Ishikawa (cell line): ENCODE measurements at regions not wholly inside any gene's neighbourhood (a gene's known extent, or its start where the extent isn't known, plus 50 kb on each side); places are given as distances from the start of the nearest gene placed in this dataset.

Experiments used
- CEBPB ChIP-seq: IDR thresholded peaks from 2 replicates; pipeline ENCODE4 v1.6.1; 2012
- CREB1 ChIP-seq: IDR thresholded peaks from 2 replicates; pipeline ENCODE4 v1.6.1; 2012; ENCODE audit warnings: low read depth
- EGR1 ChIP-seq: IDR thresholded peaks from 2 replicates; pipeline ENCODE4 v1.6.1; 2012
- EP300 ChIP-seq: IDR thresholded peaks from 2 replicates; pipeline ENCODE4 v1.6.1; 2012; ENCODE audit warnings: borderline replicate concordance
- FOXM1 ChIP-seq: IDR thresholded peaks from 2 replicates; pipeline ENCODE4 v1.6.1; 2012; ENCODE audit warnings: low read depth, borderline replicate concordance
- NFIC ChIP-seq: IDR thresholded peaks from 2 replicates; pipeline ENCODE4 v1.6.1; 2012
- RAD21 ChIP-seq: IDR thresholded peaks from 2 replicates; pipeline ENCODE4 v1.6.1; 2012; ENCODE audit warnings: low read depth
- TAF1 ChIP-seq: IDR thresholded peaks from 2 replicates; pipeline ENCODE4 v1.6.1; 2012; ENCODE audit warnings: low read depth, mild to moderate bottlenecking
- TCF12 ChIP-seq: IDR thresholded peaks from 2 replicates; pipeline ENCODE4 v1.6.1; 2012; ENCODE audit warnings: low read depth
- TEAD4 ChIP-seq: IDR thresholded peaks from 2 replicates; pipeline ENCODE4 v1.6.1; 2012
- YY1 ChIP-seq: IDR thresholded peaks from 2 replicates; pipeline ENCODE4 v1.6.1; 2012; ENCODE audit warnings: low read depth
- ZBTB7A ChIP-seq: IDR thresholded peaks from 2 replicates; pipeline ENCODE4 v1.6.1; 2012; ENCODE audit warnings: low read depth
- TF ChIP-seq, protein P1 (sequence below): IDR thresholded peaks from 2 replicates; pipeline ENCODE4 v1.6.1; 2012; ENCODE audit warnings: low read depth, mild to moderate bottlenecking
- TF ChIP-seq, protein P2 (sequence below): IDR thresholded peaks from 2 replicates; pipeline ENCODE4 v1.6.1; 2012
- TF ChIP-seq, protein P3 (sequence below): IDR thresholded peaks from 2 replicates; pipeline ENCODE4 v1.6.1; 2012

DNA sequence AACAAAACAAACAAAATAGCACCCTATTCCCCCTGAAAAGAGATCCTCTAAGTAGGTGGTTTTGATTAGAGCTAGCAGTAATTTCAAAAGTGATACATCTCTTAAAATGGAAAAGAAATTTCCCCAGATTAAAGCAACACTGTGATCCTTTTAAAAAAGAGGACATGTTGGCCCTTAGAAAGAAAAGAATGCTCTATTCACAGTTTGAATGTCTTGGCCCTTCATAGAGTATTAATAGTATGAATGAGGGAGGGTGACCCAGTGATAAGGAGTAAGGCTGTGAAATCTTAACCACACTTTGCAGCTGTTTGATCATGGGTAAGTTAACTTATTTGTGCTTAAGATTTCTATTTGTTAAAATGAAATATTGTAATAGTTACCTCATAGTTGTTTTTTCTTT is 467.7 kb upstream of the MEF2C start:
- no peak for TF ChIP-seq YY1
- no peak for TF ChIP-seq RAD21
- TF ChIP-seq, protein P1, sequence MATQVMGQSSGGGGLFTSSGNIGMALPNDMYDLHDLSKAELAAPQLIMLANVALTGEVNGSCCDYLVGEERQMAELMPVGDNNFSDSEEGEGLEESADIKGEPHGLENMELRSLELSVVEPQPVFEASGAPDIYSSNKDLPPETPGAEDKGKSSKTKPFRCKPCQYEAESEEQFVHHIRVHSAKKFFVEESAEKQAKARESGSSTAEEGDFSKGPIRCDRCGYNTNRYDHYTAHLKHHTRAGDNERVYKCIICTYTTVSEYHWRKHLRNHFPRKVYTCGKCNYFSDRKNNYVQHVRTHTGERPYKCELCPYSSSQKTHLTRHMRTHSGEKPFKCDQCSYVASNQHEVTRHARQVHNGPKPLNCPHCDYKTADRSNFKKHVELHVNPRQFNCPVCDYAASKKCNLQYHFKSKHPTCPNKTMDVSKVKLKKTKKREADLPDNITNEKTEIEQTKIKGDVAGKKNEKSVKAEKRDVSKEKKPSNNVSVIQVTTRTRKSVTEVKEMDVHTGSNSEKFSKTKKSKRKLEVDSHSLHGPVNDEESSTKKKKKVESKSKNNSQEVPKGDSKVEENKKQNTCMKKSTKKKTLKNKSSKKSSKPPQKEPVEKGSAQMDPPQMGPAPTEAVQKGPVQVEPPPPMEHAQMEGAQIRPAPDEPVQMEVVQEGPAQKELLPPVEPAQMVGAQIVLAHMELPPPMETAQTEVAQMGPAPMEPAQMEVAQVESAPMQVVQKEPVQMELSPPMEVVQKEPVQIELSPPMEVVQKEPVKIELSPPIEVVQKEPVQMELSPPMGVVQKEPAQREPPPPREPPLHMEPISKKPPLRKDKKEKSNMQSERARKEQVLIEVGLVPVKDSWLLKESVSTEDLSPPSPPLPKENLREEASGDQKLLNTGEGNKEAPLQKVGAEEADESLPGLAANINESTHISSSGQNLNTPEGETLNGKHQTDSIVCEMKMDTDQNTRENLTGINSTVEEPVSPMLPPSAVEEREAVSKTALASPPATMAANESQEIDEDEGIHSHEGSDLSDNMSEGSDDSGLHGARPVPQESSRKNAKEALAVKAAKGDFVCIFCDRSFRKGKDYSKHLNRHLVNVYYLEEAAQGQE, result no peak
- TF ChIP-seq, protein P2, sequence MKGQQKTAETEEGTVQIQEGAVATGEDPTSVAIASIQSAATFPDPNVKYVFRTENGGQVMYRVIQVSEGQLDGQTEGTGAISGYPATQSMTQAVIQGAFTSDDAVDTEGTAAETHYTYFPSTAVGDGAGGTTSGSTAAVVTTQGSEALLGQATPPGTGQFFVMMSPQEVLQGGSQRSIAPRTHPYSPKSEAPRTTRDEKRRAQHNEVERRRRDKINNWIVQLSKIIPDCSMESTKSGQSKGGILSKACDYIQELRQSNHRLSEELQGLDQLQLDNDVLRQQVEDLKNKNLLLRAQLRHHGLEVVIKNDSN, result no peak
- no peak for TF ChIP-seq EGR1
- no peak for TF ChIP-seq CREB1

DNA sequence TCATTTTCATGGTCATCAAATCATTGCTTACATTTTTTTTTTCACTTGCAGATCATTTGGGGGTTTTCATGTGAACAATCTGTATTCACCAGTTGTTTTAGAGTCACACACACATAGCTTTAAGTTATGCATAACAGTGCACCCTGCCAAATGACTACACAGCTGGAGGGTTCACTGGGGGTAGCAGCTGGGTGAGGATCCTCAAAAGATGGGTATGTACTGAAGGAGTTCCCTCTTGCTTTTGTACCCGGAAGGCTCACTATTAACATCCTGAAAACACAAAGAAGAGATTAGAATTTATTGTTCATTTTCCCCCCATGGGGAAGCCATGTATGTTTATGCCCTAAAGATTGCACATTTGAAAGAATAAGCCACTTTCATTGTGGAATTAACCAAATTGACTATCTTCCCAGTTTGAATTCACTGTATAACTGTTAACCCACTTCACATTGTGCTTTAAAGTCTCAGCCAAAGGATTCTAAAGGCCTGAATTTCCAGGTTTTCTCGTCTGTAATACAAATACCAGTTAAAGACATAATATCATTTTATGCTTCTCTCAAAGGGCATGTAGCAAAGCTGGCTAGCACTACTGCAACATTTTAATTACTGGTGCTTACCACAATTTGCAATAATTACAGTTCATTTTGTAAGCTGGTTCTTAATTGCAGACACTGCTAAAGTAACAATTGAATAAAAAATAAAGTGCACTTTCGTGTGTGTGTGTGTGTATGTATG is 466.4 kb upstream of the MEF2C start:
- no peak for TF ChIP-seq EGR1
- TF ChIP-seq TCF12, result no peak
- TF ChIP-seq TEAD4, result no peak
- TF ChIP-seq, protein P3, sequence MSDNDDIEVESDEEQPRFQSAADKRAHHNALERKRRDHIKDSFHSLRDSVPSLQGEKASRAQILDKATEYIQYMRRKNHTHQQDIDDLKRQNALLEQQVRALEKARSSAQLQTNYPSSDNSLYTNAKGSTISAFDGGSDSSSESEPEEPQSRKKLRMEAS, result no peak
- no peak for TF ChIP-seq NFIC
- TF ChIP-seq EP300, result no peak

DNA sequence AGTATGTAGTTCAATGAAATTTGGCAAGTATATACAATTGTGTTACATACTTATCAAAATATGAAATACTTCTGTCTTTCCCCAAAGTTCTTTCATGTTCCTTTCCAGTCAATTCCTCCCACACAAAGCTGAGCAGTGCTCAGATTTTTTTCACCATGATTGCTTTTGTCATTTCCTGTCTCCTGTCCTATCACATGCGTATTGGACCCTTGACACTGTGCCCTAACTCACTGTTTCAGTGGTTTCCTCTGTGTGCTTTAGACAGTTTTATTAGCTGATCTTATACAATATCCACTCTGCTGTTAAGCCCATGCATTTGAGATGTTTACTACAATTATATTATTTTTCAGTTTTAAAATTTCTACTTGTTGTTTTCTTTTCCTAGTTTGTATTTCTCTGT is 463.6 kb upstream of the MEF2C start:
- TF ChIP-seq FOXM1 (no peak), YY1 (no peak), RAD21 (no peak), TEAD4 (no peak), CREB1 (no peak), ZBTB7A (no peak), EGR1 (no peak), EP300 (no peak), CEBPB (no peak), NFIC (no peak), TCF12 (no peak), TAF1 (no peak)
- TF ChIP-seq, protein P2, result no peak
- TF ChIP-seq, protein P1, result no peak
- TF ChIP-seq, protein P3, result no peak

DNA sequence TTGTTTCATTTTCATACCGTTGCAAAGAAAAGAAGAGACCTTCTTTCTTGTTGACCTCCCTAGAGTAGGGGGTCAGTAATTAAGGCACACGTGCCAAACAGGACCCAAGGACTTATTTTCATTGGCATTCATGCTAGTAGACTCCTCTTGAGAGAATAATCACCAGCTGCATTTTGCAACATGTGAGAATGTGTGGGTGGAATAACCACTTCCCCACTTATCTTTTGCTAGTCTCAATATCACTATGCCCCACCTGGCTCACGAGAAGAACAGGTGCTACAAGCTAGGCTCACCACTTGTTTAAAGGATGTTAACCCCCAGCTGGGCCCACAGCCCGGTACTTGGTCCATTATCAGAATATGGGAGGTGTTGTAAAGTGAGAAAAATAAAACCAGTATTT is 460.7 kb upstream of the MEF2C start:
- no peak for TF ChIP-seq FOXM1
- no peak for TF ChIP-seq TEAD4
- no peak for TF ChIP-seq EP300
- no peak for TF ChIP-seq EGR1
- TF ChIP-seq ZBTB7A, result no peak
- TF ChIP-seq RAD21, result no peak
- no peak for TF ChIP-seq TAF1
- TF ChIP-seq, protein P1, result no peak
- TF ChIP-seq, protein P3, result no peak
- TF ChIP-seq CREB1, result no peak
- TF ChIP-seq CEBPB, result no peak
- TF ChIP-seq NFIC, result no peak
- TF ChIP-seq, protein P2, result no peak
